Endothelial cell of umbilical vein (primary cell): ENCODE measurements at regions not wholly inside any gene's neighbourhood (a gene's known extent, or its start where the extent isn't known, plus 50 kb on each side); places are given as distances from the start of the nearest gene placed in this dataset.

ENCODE experiments used
- CTCF ChIP-seq, 2 donors: IDR thresholded peaks; 1 replicate in 1 of 2; 2 replicates in 1 of 2; pipeline ENCODE4 v1.5.1; 2011; ENCODE audit warnings: low read length in 2 of 2, mild to moderate bottlenecking in 2 of 2, moderate library complexity in 2 of 2, control low read depth in 1 of 2, inconsistent platforms in 1 of 2, low read depth in 1 of 2; ENCODE audit not compliant: insufficient read depth in 1 of 2; ENCODE audit errors: extremely low read depth in 1 of 2
- EZH2 ChIP-seq: IDR thresholded peaks from 2 replicates; pipeline ENCODE4 v1.6.1; 2012; ENCODE audit warnings: borderline replicate concordance, low read depth, mild to moderate bottlenecking, moderate library complexity, low read length, inconsistent platforms; ENCODE audit not compliant: severe bottlenecking
- FOS ChIP-seq: IDR thresholded peaks from 2 replicates; pipeline ENCODE4 v1.6.1; 2011; ENCODE audit warnings: mild to moderate bottlenecking, low read length, moderate library complexity, borderline replicate concordance; ENCODE audit not compliant: insufficient read depth
- GATA2 ChIP-seq: IDR thresholded peaks from 2 replicates; pipeline ENCODE4 v1.7.0; 2011; ENCODE audit warnings: low read depth, mild to moderate bottlenecking, moderate library complexity, mixed read lengths, low read length; ENCODE audit not compliant: insufficient read length, insufficient read depth
- JUN ChIP-seq: IDR thresholded peaks from 2 replicates; pipeline ENCODE4 v1.6.1; 2011; ENCODE audit warnings: borderline replicate concordance, low read depth; ENCODE audit not compliant: insufficient read length, insufficient read depth
- MAX ChIP-seq: IDR thresholded peaks from 2 replicates; pipeline ENCODE4 v1.6.1; 2011; ENCODE audit not compliant: insufficient read depth, insufficient read length
- POLR2A ChIP-seq: IDR thresholded peaks from 2 replicates; pipeline ENCODE4 v1.6.1; 2012; ENCODE audit warnings: low read depth, mild to moderate bottlenecking, control low read depth, low read length
- POLR2AphosphoS5 ChIP-seq: IDR thresholded peaks from 2 replicates; pipeline ENCODE4 v1.6.1; 2012; ENCODE audit warnings: low read depth, mild to moderate bottlenecking, control low read depth, low read length, moderate library complexity; ENCODE audit not compliant: insufficient read depth

- TF ChIP-seq CTCF (IDR thresholded peaks at IDR 0.05; ENCODE audit: extremely low read depth in 1 of 2, insufficient read depth in 1 of 2, low read depth in 1 of 2, low read length in 2 of 2) (no peak), POLR2A (no peak), POLR2AphosphoS5 (no peak), EZH2 (no peak), GATA2 (no peak), JUN (no peak), MAX (no peak), FOS (no peak)
Observed at GRCh38 chr5:119926301-119926700, 296.9 kb downstream of the FAM170A start.
